ENCODE measurements at regions not wholly inside any gene's neighbourhood (a gene's known extent, or its start where the extent isn't known, plus 50 kb on each side); places are given as distances from the start of the nearest gene placed in this dataset.

DNA sequence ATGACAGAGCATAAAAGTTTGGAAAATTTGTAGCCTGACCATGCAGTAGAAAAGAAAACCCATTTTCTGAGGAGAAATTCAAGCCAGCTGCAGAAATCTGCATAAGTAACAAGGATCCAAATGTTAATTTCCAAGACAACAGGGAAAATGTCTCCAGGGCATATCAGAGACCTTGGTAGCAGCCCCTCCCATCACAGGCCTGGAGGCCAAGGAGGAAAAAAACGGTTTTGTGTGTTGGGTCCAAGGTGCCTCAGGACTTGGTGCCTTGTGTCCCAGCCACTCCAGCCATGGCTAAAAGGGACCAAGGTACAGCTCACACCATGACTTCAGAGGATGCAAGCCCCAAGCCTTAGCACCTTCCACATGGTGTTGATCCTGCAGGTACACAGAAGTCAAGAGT lies 324.4 kb downstream of the ETAA1 start:
- no peaks in the 10 kb centered on the region for H3K27me3 ChIP-seq (ENCODE audit: insufficient read depth, low read length, poor library complexity, severe bottlenecking)
- no peaks in the 10 kb centered on the region for H3F3A ChIP-seq (ENCODE audit: low read depth)
- H3K9me2 ChIP-seq (replicated peaks; ENCODE audit: low read depth, low read length) = no peaks in the 10 kb centered on the region
- no peaks in the 10 kb centered on the region for H3K9me3 ChIP-seq (ENCODE audit: insufficient read depth, low read depth, low read length)
- H3K36me3 ChIP-seq (ENCODE audit: insufficient read depth, low read length) = no peaks in the 10 kb centered on the region
- H3K79me2 ChIP-seq (ENCODE audit: insufficient read depth, low read length) = no peaks in the 10 kb centered on the region
- no peak overlapping the region for H3K9ac ChIP-seq (ENCODE audit: low read depth, low read length, poor library complexity, severe bottlenecking)
- TF ChIP-seq EZH2phosphoT487 (IDR thresholded peaks at IDR 0.05; ENCODE audit: borderline replicate concordance) = no peak
- TF ChIP-seq, protein P1, sequence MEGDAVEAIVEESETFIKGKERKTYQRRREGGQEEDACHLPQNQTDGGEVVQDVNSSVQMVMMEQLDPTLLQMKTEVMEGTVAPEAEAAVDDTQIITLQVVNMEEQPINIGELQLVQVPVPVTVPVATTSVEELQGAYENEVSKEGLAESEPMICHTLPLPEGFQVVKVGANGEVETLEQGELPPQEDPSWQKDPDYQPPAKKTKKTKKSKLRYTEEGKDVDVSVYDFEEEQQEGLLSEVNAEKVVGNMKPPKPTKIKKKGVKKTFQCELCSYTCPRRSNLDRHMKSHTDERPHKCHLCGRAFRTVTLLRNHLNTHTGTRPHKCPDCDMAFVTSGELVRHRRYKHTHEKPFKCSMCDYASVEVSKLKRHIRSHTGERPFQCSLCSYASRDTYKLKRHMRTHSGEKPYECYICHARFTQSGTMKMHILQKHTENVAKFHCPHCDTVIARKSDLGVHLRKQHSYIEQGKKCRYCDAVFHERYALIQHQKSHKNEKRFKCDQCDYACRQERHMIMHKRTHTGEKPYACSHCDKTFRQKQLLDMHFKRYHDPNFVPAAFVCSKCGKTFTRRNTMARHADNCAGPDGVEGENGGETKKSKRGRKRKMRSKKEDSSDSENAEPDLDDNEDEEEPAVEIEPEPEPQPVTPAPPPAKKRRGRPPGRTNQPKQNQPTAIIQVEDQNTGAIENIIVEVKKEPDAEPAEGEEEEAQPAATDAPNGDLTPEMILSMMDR (conservative IDR thresholded peaks at IDR 0.05; ENCODE audit: low read length) = no peak
- no peak overlapping the region for H3K4me3 ChIP-seq (ENCODE audit: low read length, poor library complexity, severe bottlenecking)
- no peak overlapping the region for H2AFZ ChIP-seq (ENCODE audit: low read length)
- no peaks in the 10 kb centered on the region for H3K4me1 ChIP-seq (ENCODE audit: insufficient read depth, low read length, poor library complexity, severe bottlenecking)
- no peaks in the 10 kb centered on the region for H4K20me1 ChIP-seq (ENCODE audit: insufficient read depth, low read length, poor library complexity, severe bottlenecking)
- H3K4me2 ChIP-seq (ENCODE audit: low read depth, low read length, poor library complexity, severe bottlenecking) = no peak overlapping the region

DNA sequence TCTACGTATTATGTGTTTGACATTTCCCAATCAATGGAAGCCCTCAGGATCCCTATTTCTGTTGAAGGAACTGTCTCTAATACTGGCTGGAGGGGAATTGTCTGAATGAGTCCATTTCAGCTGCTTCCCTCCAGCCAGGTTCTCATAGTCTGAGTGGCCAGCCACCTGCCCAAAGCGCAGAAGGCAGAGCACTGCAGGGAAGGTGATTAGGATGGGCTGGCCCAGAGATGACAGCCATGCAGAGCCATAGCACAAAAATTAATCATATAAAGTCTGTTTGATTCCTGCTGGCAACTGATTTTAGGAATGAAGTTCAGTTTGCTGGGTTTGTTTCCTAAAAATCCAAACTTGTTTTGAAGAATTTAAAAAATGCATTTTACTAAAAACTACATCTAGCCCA lies 327.1 kb downstream of the ETAA1 start:
- Histone ChIP-seq H3K9me2 (replicated peaks; ENCODE audit: low read depth, low read length) (no peaks in the 10 kb centered on the region), H3K9ac (ENCODE audit: low read depth, low read length, poor library complexity, severe bottlenecking) (no peak overlapping the region), H3K4me3 (ENCODE audit: low read length, poor library complexity, severe bottlenecking) (no peak overlapping the region), H3K4me1 (ENCODE audit: insufficient read depth, low read length, poor library complexity, severe bottlenecking) (no peaks in the 10 kb centered on the region), H3K9me3 (ENCODE audit: insufficient read depth, low read depth, low read length) (no peaks in the 10 kb centered on the region), H3K79me2 (ENCODE audit: insufficient read depth, low read length) (no peaks in the 10 kb centered on the region), H3K27me3 (ENCODE audit: insufficient read depth, low read length, poor library complexity, severe bottlenecking) (no peaks in the 10 kb centered on the region), H3K36me3 (ENCODE audit: insufficient read depth, low read length) (no peaks in the 10 kb centered on the region), H3K4me2 (ENCODE audit: low read depth, low read length, poor library complexity, severe bottlenecking) (no peak overlapping the region), H3F3A (ENCODE audit: low read depth) (no peaks in the 10 kb centered on the region), H4K20me1 (ENCODE audit: insufficient read depth, low read length, poor library complexity, severe bottlenecking) (no peaks in the 10 kb centered on the region), H2AFZ (ENCODE audit: low read length) (no peak overlapping the region)
- TF ChIP-seq EZH2phosphoT487 (IDR thresholded peaks at IDR 0.05; ENCODE audit: borderline replicate concordance) = no peak
- TF ChIP-seq, protein P1 (conservative IDR thresholded peaks at IDR 0.05; ENCODE audit: low read length) = no peak

DNA sequence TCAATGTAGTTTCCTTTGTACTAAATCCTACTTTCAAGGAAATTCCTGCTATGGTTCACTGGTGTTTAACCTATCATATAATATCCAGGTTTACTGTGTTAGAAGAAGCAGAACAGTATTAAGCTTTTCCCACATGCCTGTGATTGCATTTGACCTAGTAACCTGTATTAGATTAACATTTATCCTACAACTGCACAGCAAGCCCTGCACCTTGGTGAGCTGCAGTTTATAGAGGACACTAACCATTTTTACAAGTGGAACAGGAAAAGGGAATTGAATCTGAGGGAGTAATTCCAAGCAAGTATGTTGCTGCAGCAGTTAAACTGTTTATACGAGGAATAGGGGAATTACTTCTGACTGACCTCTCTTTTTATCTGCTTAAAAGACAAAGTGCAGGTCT lies 328.6 kb downstream of the ETAA1 start:
- no peak overlapping the region for H3K4me3 ChIP-seq (ENCODE audit: low read length, poor library complexity, severe bottlenecking)
- no peaks in the 10 kb centered on the region for H3K36me3 ChIP-seq (ENCODE audit: insufficient read depth, low read length)
- no peaks in the 10 kb centered on the region for H4K20me1 ChIP-seq (ENCODE audit: insufficient read depth, low read length, poor library complexity, severe bottlenecking)
- H3F3A ChIP-seq (ENCODE audit: low read depth) = no peaks in the 10 kb centered on the region
- TF ChIP-seq, protein P1 (conservative IDR thresholded peaks at IDR 0.05; ENCODE audit: low read length) = no peak
- no peaks in the 10 kb centered on the region for H3K9me3 ChIP-seq (ENCODE audit: insufficient read depth, low read depth, low read length)
- no peaks in the 10 kb centered on the region for H3K4me1 ChIP-seq (ENCODE audit: insufficient read depth, low read length, poor library complexity, severe bottlenecking)
- H2AFZ ChIP-seq (ENCODE audit: low read length) = no peak overlapping the region
- H3K9me2 ChIP-seq (replicated peaks; ENCODE audit: low read depth, low read length) = no peaks in the 10 kb centered on the region
- no peak overlapping the region for H3K4me2 ChIP-seq (ENCODE audit: low read depth, low read length, poor library complexity, severe bottlenecking)
- H3K9ac ChIP-seq (ENCODE audit: low read depth, low read length, poor library complexity, severe bottlenecking) = no peak overlapping the region
- H3K27me3 ChIP-seq (ENCODE audit: insufficient read depth, low read length, poor library complexity, severe bottlenecking) = no peaks in the 10 kb centered on the region
- no peaks in the 10 kb centered on the region for H3K79me2 ChIP-seq (ENCODE audit: insufficient read depth, low read length)
